RWPE2 (cell line): ENCODE measurements at regions not wholly inside any gene's neighbourhood (a gene's known extent, or its start where the extent isn't known, plus 50 kb on each side); places are given as distances from the start of the nearest gene placed in this dataset.
A peak's percentile ranks its signal among the peaks of the same experiment; 100 is the strongest.

ENCODE experiments used
- ATAC-seq: fragments of 200-7000 bp; cut with Tn5 transposase; 3 replicates; pipeline ENCODE4 v1.9.1; 2021; ENCODE audit warnings: low read depth
- DNase-seq: peaks from one replicate; pipeline ENCODE4 v3.0.0-alpha.2; 2020; ENCODE audit warnings: low spot score
- H3K27ac ChIP-seq: fragments of 450-650 bp; 2 replicates; pipeline ENCODE4 v1.5.1; 2017; ENCODE audit warnings: mild to moderate bottlenecking; ENCODE audit not compliant: poor library complexity, severe bottlenecking
- H3K27me3 ChIP-seq: fragments of 250-450 bp; sonication (Bioruptor Pico); 2 replicates; pipeline ENCODE4 v1.5.1; 2021; ENCODE audit warnings: mild to moderate bottlenecking, moderate library complexity; ENCODE audit not compliant: insufficient read depth, poor library complexity, severe bottlenecking
- H3K36me3 ChIP-seq: fragments of 250-450 bp; sonication (Bioruptor Pico); 2 replicates; pipeline ENCODE4 v1.5.1; 2020; ENCODE audit warnings: low read depth, mild to moderate bottlenecking, moderate library complexity
- H3K4me1 ChIP-seq: fragments of 250-450 bp; sonication (Bioruptor Pico); 2 replicates; pipeline ENCODE4 v1.5.1; 2021; ENCODE audit warnings: mild to moderate bottlenecking, moderate library complexity; ENCODE audit not compliant: insufficient read depth, poor library complexity, severe bottlenecking
- H3K4me3 ChIP-seq: fragments of 250-450 bp; sonication (Bioruptor Pico); 2 replicates; pipeline ENCODE4 v1.5.1; 2021; ENCODE audit warnings: mild to moderate bottlenecking, moderate library complexity; ENCODE audit not compliant: severe bottlenecking
- H3K9me3 ChIP-seq: fragments of 250-450 bp; sonication (Bioruptor Pico); 2 replicates; pipeline ENCODE4 v1.5.1; 2021; ENCODE audit warnings: mild to moderate bottlenecking, moderate library complexity; ENCODE audit not compliant: severe bottlenecking
- TF ChIP-seq, protein P1 (sequence below): fragments of 450-650 bp; IDR thresholded peaks from one replicate; pipeline ENCODE4 v1.5.1; 2017; ENCODE audit warnings: mild to moderate bottlenecking, moderate library complexity; ENCODE audit not compliant: poor library complexity, severe bottlenecking

DNA sequence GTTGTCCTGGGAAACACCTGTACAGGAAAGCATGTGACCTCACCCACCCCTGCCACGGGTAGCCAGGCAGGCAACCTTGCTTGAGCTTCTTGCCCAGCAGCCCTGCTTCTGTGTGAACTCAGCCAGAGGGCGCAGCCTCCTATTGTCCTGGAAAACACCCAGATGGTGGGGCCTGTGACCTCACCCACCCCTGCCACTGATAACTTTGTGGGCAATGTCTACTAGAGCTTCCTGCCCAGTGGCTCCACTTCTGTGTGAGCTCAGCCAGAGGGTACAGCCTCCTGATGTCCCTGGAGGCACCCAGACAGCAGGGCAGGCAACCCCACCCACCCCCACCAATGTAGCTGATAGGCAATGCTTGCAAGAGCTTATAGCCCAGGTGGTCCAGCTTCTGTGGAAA is 146.3 kb downstream of the DTHD1 start:
- Histone ChIP-seq H3K36me3 (no peaks in the 10 kb centered on the region), H3K9me3 (no peaks in the 10 kb centered on the region), H3K27me3 (no peaks in the 10 kb centered on the region), H3K4me3 (no peak overlapping the region), H3K4me1 (no peaks in the 10 kb centered on the region), H3K27ac (no peak overlapping the region)
- TF ChIP-seq, protein P1, sequence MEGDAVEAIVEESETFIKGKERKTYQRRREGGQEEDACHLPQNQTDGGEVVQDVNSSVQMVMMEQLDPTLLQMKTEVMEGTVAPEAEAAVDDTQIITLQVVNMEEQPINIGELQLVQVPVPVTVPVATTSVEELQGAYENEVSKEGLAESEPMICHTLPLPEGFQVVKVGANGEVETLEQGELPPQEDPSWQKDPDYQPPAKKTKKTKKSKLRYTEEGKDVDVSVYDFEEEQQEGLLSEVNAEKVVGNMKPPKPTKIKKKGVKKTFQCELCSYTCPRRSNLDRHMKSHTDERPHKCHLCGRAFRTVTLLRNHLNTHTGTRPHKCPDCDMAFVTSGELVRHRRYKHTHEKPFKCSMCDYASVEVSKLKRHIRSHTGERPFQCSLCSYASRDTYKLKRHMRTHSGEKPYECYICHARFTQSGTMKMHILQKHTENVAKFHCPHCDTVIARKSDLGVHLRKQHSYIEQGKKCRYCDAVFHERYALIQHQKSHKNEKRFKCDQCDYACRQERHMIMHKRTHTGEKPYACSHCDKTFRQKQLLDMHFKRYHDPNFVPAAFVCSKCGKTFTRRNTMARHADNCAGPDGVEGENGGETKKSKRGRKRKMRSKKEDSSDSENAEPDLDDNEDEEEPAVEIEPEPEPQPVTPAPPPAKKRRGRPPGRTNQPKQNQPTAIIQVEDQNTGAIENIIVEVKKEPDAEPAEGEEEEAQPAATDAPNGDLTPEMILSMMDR: no peak
- no peak for DNase-seq
- ATAC-seq: no peak

- TF ChIP-seq, protein P1: no peak
- DNase-seq (no peak), ATAC-seq (peak; percentile 27; the same call in 1 of the 3 replicates)
- Histone ChIP-seq H3K36me3 (no peaks in the 10 kb centered on the region), H3K27ac (no peak overlapping the region), H3K9me3 (no peaks in the 10 kb centered on the region), H3K4me3 (no peak overlapping the region), H3K4me1 (no peaks in the 10 kb centered on the region), H3K27me3 (no peaks in the 10 kb centered on the region)
Measured at GRCh38 chr4:36432586-36432985, 151.2 kb downstream of the DTHD1 start.

DNA sequence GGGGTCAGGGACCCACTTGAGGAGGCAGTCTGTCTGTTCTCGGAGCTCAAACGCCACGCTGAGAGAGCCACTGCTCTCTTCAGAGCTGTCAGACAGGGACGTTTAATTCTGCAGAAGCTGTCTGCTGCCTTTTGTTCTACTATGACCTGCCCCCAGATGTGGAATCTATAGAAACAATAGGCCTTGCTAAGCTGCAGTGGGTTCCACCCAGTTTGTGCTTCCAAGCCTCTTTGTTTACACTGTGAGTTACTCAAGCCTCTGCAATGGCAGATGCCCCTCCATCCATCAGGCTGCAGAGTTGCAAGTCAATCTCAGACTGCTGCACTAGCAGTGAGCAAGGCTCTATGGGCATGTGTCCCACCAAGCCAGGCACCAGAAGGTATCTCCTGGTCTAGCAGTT is 158.1 kb downstream of the DTHD1 start:
- Histone ChIP-seq H3K9me3 (no peaks in the 10 kb centered on the region), H3K27me3 (no peaks in the 10 kb centered on the region), H3K27ac (no peak overlapping the region), H3K4me3 (no peak overlapping the region), H3K4me1 (no peaks in the 10 kb centered on the region), H3K36me3 (no peaks in the 10 kb centered on the region)
- TF ChIP-seq, protein P1: no peak
- DNase-seq (no peak), ATAC-seq (no peak)

DNA sequence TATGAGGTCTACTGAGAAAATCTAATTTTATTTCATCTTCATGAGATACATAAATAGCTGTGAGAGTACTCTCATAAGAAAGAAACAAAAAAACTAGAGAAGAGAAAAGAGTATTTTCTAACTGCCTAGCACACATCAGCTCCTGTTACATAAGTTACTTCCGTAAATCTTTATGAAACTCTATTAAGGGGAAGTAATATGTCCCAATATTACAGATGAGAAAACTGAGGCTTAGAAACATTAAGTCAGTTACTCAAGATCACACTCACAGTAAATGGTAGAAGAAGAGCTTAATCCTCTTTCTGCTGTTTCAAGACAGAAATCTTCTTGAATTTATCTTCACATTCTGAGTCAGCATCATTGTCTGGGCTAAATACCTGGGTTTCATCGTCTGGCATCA is 164.1 kb downstream of the DTHD1 start:
- no peak for ATAC-seq

GRCh38 chr4:36446275-36446674 is 164.9 kb downstream of the DTHD1 start:
- Histone ChIP-seq H3K36me3 (no peaks in the 10 kb centered on the region), H3K4me1 (no peaks in the 10 kb centered on the region), H3K4me3 (no peak overlapping the region), H3K27me3 (no peaks in the 10 kb centered on the region), H3K27ac (no peak overlapping the region), H3K9me3 (no peaks in the 10 kb centered on the region)
- no peak for DNase-seq
- TF ChIP-seq, protein P1: no peak
- ATAC-seq: peak; percentile 74

More for the DNA sequence above, 164.1 kb downstream of the DTHD1 start:
- Histone ChIP-seq H3K4me1 (no peaks in the 10 kb centered on the region), H3K27ac (no peak overlapping the region), H3K9me3 (no peaks in the 10 kb centered on the region), H3K27me3 (no peaks in the 10 kb centered on the region), H3K4me3 (no peak overlapping the region), H3K36me3 (no peaks in the 10 kb centered on the region)
- TF ChIP-seq, protein P1: no peak
- no peak for DNase-seq
